ENCODE measurements at regions not wholly inside any gene's neighbourhood (a gene's known extent, or its start where the extent isn't known, plus 50 kb on each side); places are given as distances from the start of the nearest gene placed in this dataset.

DNA sequence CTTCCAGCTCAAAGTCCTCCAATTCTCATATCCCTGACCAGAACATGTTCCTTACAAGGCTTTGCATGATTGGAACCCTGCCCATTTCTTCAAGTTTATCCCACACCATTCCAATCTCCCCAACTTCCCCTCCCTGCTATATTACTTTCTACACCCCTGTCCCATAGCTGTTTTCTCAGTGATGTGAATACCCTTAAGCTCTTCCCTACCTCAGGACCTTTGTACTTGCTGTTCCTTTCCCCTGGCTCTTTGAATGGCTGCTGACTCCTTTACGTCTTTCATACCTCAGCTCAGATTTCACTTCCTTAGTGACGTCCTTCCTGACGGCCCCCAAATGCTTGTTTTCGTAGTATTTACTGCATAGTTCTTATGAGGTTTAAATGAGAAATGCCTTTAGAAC lies 166.2 kb upstream of the ZNF462 start:
- POLR2A ChIA-PET, result no interaction called here
- dilution Hi-C loops (cut with MboI; ENCODE audit: extremely low pct_ligation_motif_present, low sequenced_read_pairs) (no loop called here), intact Hi-C loops (cut with micrococcal nuclease) (no loop called here)
- Histone ChIP-seq H3K4me2 (ENCODE audit: insufficient read depth, low read length) (no peak overlapping the region), H3K36me3 (ENCODE audit: control insufficient read depth in 2 of 2, extremely low read depth in 1 of 2, insufficient read depth in 2 of 2, low read length in 2 of 2) (no peaks in the 10 kb centered on the region), H3K27me3 (ENCODE audit: control insufficient read depth in 2 of 2, insufficient read depth in 2 of 2, low read length in 2 of 2) (no peaks in the 10 kb centered on the region), H3K4me3 (replicated peaks in 1 of 3; ENCODE audit: insufficient read depth in 1 of 3, low read depth in 1 of 3, low read length in 3 of 3) (no peak overlapping the region), H3K79me2 (ENCODE audit: control insufficient read depth, insufficient read depth, low read length) (no peaks in the 10 kb centered on the region), H3K27ac (ENCODE audit: insufficient read depth, low read depth, low read length) (no peak overlapping the region), H2AFZ (ENCODE audit: low read depth, low read length) (no peak overlapping the region), H4K20me1 (replicated peaks; ENCODE audit: control insufficient read depth, extremely low read depth, insufficient read depth, low read length) (no peaks in the 10 kb centered on the region), H3K9me1 (replicated peaks; ENCODE audit: control insufficient read depth, extremely low read depth, insufficient read depth, low read length) (no peaks in the 10 kb centered on the region), H3K9ac (replicated peaks; ENCODE audit: extremely low read depth, insufficient read depth, low read length) (no peak overlapping the region), H3K9me3 (replicated peaks; ENCODE audit: control insufficient read depth, insufficient read depth, low read length) (no peaks in the 10 kb centered on the region), H3K4me1 (ENCODE audit: control insufficient read depth, extremely low read depth, insufficient read depth, low read length) (no peaks in the 10 kb centered on the region)
- no peak for FAIRE-seq
- CTCF ChIA-PET, result no interaction called here
- DNase-seq (ENCODE audit: low read depth, low spot score), result no peak
- TF ChIP-seq POLR2A (IDR thresholded peaks at IDR 0.05; ENCODE audit: low read depth, low read length) (no peak), FOS (IDR thresholded peaks at IDR 0.05; ENCODE audit: borderline replicate concordance, insufficient read depth, low read length) (no peak), JUN (IDR thresholded peaks at IDR 0.05; ENCODE audit: borderline replicate concordance, insufficient read depth, insufficient read length, low read depth) (no peak), MAX (IDR thresholded peaks at IDR 0.05; ENCODE audit: insufficient read depth, insufficient read length) (no peak)
- BruUV-seq (replicated peaks), result no TSS peak

GRCh38 chr9:106697390-106697749 lies 165.6 kb upstream of the ZNF462 start:
- Histone ChIP-seq H3K9me3 (replicated peaks; ENCODE audit: control insufficient read depth, insufficient read depth, low read length) (no peaks in the 10 kb centered on the region), H3K4me3 (replicated peaks in 1 of 3; ENCODE audit: insufficient read depth in 1 of 3, low read depth in 1 of 3, low read length in 3 of 3) (no peak overlapping the region), H3K9me1 (replicated peaks; ENCODE audit: control insufficient read depth, extremely low read depth, insufficient read depth, low read length) (no peaks in the 10 kb centered on the region), H3K27me3 (ENCODE audit: control insufficient read depth in 2 of 2, insufficient read depth in 2 of 2, low read length in 2 of 2) (no peaks in the 10 kb centered on the region), H3K4me1 (ENCODE audit: control insufficient read depth, extremely low read depth, insufficient read depth, low read length) (no peaks in the 10 kb centered on the region), H3K9ac (replicated peaks; ENCODE audit: extremely low read depth, insufficient read depth, low read length) (no peak overlapping the region), H3K36me3 (ENCODE audit: control insufficient read depth in 2 of 2, extremely low read depth in 1 of 2, insufficient read depth in 2 of 2, low read length in 2 of 2) (no peaks in the 10 kb centered on the region), H3K4me2 (ENCODE audit: insufficient read depth, low read length) (no peak overlapping the region), H2AFZ (ENCODE audit: low read depth, low read length) (no peak overlapping the region), H3K79me2 (ENCODE audit: control insufficient read depth, insufficient read depth, low read length) (no peaks in the 10 kb centered on the region), H3K27ac (ENCODE audit: insufficient read depth, low read depth, low read length) (no peak overlapping the region), H4K20me1 (replicated peaks; ENCODE audit: control insufficient read depth, extremely low read depth, insufficient read depth, low read length) (no peaks in the 10 kb centered on the region)
- dilution Hi-C loops (cut with MboI; ENCODE audit: extremely low pct_ligation_motif_present, low sequenced_read_pairs) (no loop called here), intact Hi-C loops (cut with micrococcal nuclease) (no loop called here)
- DNase-seq (ENCODE audit: low read depth, low spot score) (no peak), FAIRE-seq (no peak)
- CTCF ChIA-PET, result no interaction called here
- TF ChIP-seq GATA2 (IDR thresholded peaks at IDR 0.05; ENCODE audit: insufficient read depth, insufficient read length, low read depth, low read length), result no peak
- no TSS peak for BruUV-seq (replicated peaks)
- POLR2A ChIA-PET, result no interaction called here
